DOHH2 (cell line): ENCODE measurements at regions not wholly inside any gene's neighbourhood (a gene's known extent, or its start where the extent isn't known, plus 50 kb on each side); places are given as distances from the start of the nearest gene placed in this dataset.

ENCODE experiments used
- H3F3A ChIP-seq: fragments of 200-600 bp; sonication (generic), shearing (Covaris generic); 2 replicates; pipeline ENCODE4 v1.6.0; 2016; ENCODE audit warnings: antibody characterized with exemption, mild to moderate bottlenecking; ENCODE audit not compliant: control insufficient read depth, insufficient read depth
- H3K27ac ChIP-seq: fragments of 200-600 bp; sonication (generic); 2 replicates; pipeline ENCODE4 v1.5.1; 2014; ENCODE audit warnings: low read depth, mild to moderate bottlenecking, low read length, moderate library complexity
- H3K27me3 ChIP-seq: fragments of 200-600 bp; sonication (generic); 2 replicates; pipeline ENCODE4 v1.6.1; 2014; ENCODE audit warnings: mild to moderate bottlenecking, low read length, mixed read lengths; ENCODE audit not compliant: control insufficient read depth
- H3K36me3 ChIP-seq: fragments of 200-600 bp; sonication (generic); 2 replicates; pipeline ENCODE4 v1.6.1; 2014; ENCODE audit warnings: mild to moderate bottlenecking, low read length, moderate library complexity, mixed read lengths; ENCODE audit not compliant: control insufficient read depth
- H3K4me1 ChIP-seq: fragments of 200-600 bp; sonication (generic); 2 replicates; pipeline ENCODE4 v1.6.1; 2014; ENCODE audit warnings: mild to moderate bottlenecking, low read length, mixed read lengths; ENCODE audit not compliant: control insufficient read depth
- H3K4me2 ChIP-seq: fragments of 200-600 bp; sonication (generic); 2 replicates; pipeline ENCODE4 v1.6.0; 2014; ENCODE audit warnings: mild to moderate bottlenecking, low read length, moderate library complexity
- H3K4me3 ChIP-seq: fragments of 200-600 bp; sonication (generic); 2 replicates; pipeline ENCODE4 v1.5.1; 2014; ENCODE audit warnings: mild to moderate bottlenecking, low read length, mixed read lengths
- H3K79me2 ChIP-seq: fragments of 200-600 bp; sonication (generic); 2 replicates; pipeline ENCODE4 v1.6.1; 2014; ENCODE audit warnings: mild to moderate bottlenecking, low read length, mixed read lengths; ENCODE audit not compliant: control insufficient read depth
- H3K9me2 ChIP-seq: fragments of 200-600 bp; sonication (generic); replicated peaks from 2 replicates; pipeline ENCODE4 v1.6.1; 2014; ENCODE audit warnings: mild to moderate bottlenecking, low read length, mixed read lengths; ENCODE audit not compliant: control insufficient read depth
- H3K9me3 ChIP-seq: fragments of 200-600 bp; sonication (generic); 2 replicates; pipeline ENCODE4 v1.6.1; 2014; ENCODE audit warnings: antibody characterized with exemption, low read length, mixed read lengths; ENCODE audit not compliant: control insufficient read depth, insufficient read depth
- H4K20me1 ChIP-seq: fragments of 200-600 bp; sonication (generic); 2 replicates; pipeline ENCODE4 v1.6.0; 2014; ENCODE audit warnings: low read depth, mild to moderate bottlenecking, antibody characterized with exemption, low read length, moderate library complexity; ENCODE audit not compliant: control insufficient read depth, insufficient read depth
- CTCF ChIP-seq: fragments of 200-600 bp; sonication (generic); IDR thresholded peaks from one replicate; pipeline ENCODE4 v1.5.1; 2014; ENCODE audit warnings: antibody characterized with exemption, mild to moderate bottlenecking, low read depth, low read length; ENCODE audit not compliant: poor library complexity, severe bottlenecking
- EZH2phosphoT487 ChIP-seq: fragments of 200-600 bp; sonication (generic); IDR thresholded peaks from 2 replicates; pipeline ENCODE4 v1.6.1; 2017; ENCODE audit warnings: borderline replicate concordance, mild to moderate bottlenecking, antibody characterized with exemption, low read length, moderate library complexity, mixed read lengths

- Histone ChIP-seq H3K27me3 (no peaks in the 10 kb centered on the region), H3F3A (no peaks in the 10 kb centered on the region), H3K27ac (no peak overlapping the region), H3K4me3 (no peak overlapping the region), H3K79me2 (no peaks in the 10 kb centered on the region), H3K9me2 (no peaks in the 10 kb centered on the region), H3K4me2 (no peak overlapping the region), H3K9me3 (0 out of 2 replicates have a peak, but pooled peaks cover 2% of the 10 kb centered on the region), H3K36me3 (no peaks in the 10 kb centered on the region), H3K4me1 (no peaks in the 10 kb centered on the region), H4K20me1 (no peaks in the 10 kb centered on the region)
- no peak for TF ChIP-seq CTCF
- no peak for TF ChIP-seq EZH2phosphoT487
Measured at GRCh38 chr5:81898403-81898802, 73.4 kb upstream of the ATG10 start.

GRCh38 chr5:81896764-81897163 is 75.1 kb upstream of the ATG10 start:
- Histone ChIP-seq H3K27me3 (no peaks in the 10 kb centered on the region), H3K9me3 (peaks cover 3% of the 10 kb centered on the region; the same call in 1 of the 2 replicates), H3F3A (no peaks in the 10 kb centered on the region), H4K20me1 (no peaks in the 10 kb centered on the region), H3K4me3 (no peak overlapping the region), H3K9me2 (no peaks in the 10 kb centered on the region), H3K36me3 (no peaks in the 10 kb centered on the region), H3K4me1 (no peaks in the 10 kb centered on the region), H3K27ac (no peak overlapping the region), H3K4me2 (no peak overlapping the region), H3K79me2 (no peaks in the 10 kb centered on the region)
- TF ChIP-seq EZH2phosphoT487 (no peak), CTCF (no peak)

GRCh38 chr5:81895307-81895706 is 76.5 kb upstream of the ATG10 start:
- H3K27ac ChIP-seq: no peak overlapping the region
- no peaks in the 10 kb centered on the region for H4K20me1 ChIP-seq
- no peaks in the 10 kb centered on the region for H3K4me1 ChIP-seq
- no peaks in the 10 kb centered on the region for H3K9me2 ChIP-seq
- no peaks in the 10 kb centered on the region for H3K79me2 ChIP-seq
- H3F3A ChIP-seq: no peaks in the 10 kb centered on the region
- H3K9me3 ChIP-seq: peaks cover 9% of the 10 kb centered on the region
- TF ChIP-seq EZH2phosphoT487: no peak
- no peaks in the 10 kb centered on the region for H3K27me3 ChIP-seq
- no peak overlapping the region for H3K4me2 ChIP-seq
- no peaks in the 10 kb centered on the region for H3K36me3 ChIP-seq
- H3K4me3 ChIP-seq: no peak overlapping the region

- Histone ChIP-seq H3K4me3 (no peak overlapping the region), H3K9me2 (no peaks in the 10 kb centered on the region), H3K36me3 (no peaks in the 10 kb centered on the region), H4K20me1 (no peaks in the 10 kb centered on the region), H3K4me2 (no peak overlapping the region), H3K27me3 (no peaks in the 10 kb centered on the region), H3K4me1 (no peaks in the 10 kb centered on the region), H3K9me3 (peaks cover 9% of the 10 kb centered on the region), H3K79me2 (no peaks in the 10 kb centered on the region), H3F3A (no peaks in the 10 kb centered on the region), H3K27ac (no peak overlapping the region)
- TF ChIP-seq EZH2phosphoT487 (no peak), CTCF (no peak)
Measured at GRCh38 chr5:81893961-81894360, 77.9 kb upstream of the ATG10 start.
